ENCODE measurements at regions not wholly inside any gene's neighbourhood (a gene's known extent, or its start where the extent isn't known, plus 50 kb on each side); places are given as distances from the start of the nearest gene placed in this dataset.

GRCh38 chr12:46442738-46443137 lies 70.2 kb upstream of the SLC38A2 start:
- no peak for DNase-seq (ENCODE audit: low read depth)
- no peak overlapping the region for H3K4me3 ChIP-seq (ENCODE audit: low read length)
- TF ChIP-seq, protein P1, sequence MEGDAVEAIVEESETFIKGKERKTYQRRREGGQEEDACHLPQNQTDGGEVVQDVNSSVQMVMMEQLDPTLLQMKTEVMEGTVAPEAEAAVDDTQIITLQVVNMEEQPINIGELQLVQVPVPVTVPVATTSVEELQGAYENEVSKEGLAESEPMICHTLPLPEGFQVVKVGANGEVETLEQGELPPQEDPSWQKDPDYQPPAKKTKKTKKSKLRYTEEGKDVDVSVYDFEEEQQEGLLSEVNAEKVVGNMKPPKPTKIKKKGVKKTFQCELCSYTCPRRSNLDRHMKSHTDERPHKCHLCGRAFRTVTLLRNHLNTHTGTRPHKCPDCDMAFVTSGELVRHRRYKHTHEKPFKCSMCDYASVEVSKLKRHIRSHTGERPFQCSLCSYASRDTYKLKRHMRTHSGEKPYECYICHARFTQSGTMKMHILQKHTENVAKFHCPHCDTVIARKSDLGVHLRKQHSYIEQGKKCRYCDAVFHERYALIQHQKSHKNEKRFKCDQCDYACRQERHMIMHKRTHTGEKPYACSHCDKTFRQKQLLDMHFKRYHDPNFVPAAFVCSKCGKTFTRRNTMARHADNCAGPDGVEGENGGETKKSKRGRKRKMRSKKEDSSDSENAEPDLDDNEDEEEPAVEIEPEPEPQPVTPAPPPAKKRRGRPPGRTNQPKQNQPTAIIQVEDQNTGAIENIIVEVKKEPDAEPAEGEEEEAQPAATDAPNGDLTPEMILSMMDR (conservative IDR thresholded peaks at IDR 0.05; ENCODE audit: low read depth, low read length), result no peak

- no peak for DNase-seq (ENCODE audit: low read depth)
- TF ChIP-seq, protein P1 (conservative IDR thresholded peaks at IDR 0.05; ENCODE audit: low read depth, low read length), result no peak
- H3K4me3 ChIP-seq (ENCODE audit: low read length), result no peak overlapping the region
Observed at GRCh38 chr12:46442239-46442638, 69.7 kb upstream of the SLC38A2 start.

DNA sequence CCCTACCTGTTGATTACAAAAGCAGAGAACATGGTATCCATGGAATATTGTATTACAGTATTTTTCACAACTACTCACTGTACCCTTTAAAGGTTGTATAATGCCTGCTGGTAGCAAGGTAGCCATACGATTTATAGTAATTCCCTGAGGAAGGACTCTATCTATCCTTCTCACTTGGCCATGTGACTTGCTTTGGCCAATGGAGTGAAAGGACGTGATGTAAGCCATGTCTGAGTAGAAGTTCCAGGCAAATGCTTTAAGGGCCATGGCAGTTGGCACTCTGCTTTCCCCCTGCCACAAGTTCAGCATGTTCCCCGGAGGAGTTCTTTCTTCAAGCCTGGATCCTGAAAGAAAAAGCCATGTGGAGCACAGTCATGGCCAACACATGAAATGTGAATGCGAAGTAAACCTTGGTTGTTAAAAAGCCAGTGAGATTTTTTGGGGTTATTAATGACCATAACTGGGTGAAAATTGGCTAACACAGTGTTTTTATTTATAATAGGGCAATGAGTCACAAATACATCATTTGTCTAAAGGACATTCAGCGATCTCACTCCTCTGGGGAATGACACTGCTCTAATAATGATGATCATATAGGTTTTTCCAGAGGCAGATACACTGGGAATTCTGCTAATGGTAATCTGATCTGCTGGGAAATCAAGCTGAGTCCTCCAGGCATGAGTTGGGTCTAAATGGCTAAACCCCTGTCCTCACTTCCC lies 67.4 kb upstream of the SLC38A2 start:
- TF ChIP-seq, protein P1 (conservative IDR thresholded peaks at IDR 0.05; ENCODE audit: low read depth, low read length), result no peak
- DNase-seq (ENCODE audit: low read depth), result no peak
- no peak overlapping the region for H3K4me3 ChIP-seq (ENCODE audit: low read length)

DNA sequence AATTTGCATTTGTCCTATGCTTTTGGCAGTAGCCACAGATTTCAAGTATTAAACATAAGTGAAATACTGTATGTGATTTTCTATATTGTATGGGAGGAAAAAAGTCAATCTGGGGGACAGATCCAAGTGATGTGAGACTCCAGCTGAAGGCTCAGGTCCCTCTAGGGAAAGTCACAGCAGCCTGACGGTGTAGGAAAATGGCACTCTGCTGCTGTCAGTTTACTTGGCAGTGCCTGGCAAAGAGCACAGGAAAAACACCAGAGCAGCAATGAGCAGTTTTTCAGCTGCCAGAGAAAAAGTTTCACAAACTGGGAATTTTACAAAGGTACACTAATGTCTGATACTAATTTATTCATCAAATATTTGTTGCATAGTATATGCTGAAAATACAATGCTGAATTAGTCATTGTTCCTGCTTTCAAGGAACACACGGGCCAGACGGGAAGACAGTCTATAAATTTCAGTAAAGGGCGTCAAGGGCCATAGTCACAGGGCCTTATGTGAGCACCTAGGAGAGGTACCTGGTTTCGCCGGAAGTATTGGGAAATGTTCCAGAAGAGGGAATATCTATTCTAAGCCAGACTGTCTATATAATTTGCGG lies 66.2 kb upstream of the SLC38A2 start:
- TF ChIP-seq, protein P1 (conservative IDR thresholded peaks at IDR 0.05; ENCODE audit: low read depth, low read length), result no peak
- no peak for DNase-seq (ENCODE audit: low read depth)

GRCh38 chr12:46438256-46438655 lies 65.7 kb upstream of the SLC38A2 start:
- no peak for DNase-seq (ENCODE audit: low read depth)
- H3K4me3 ChIP-seq (ENCODE audit: low read length), result no peak overlapping the region
- TF ChIP-seq, protein P1 (conservative IDR thresholded peaks at IDR 0.05; ENCODE audit: low read depth, low read length), result no peak

More for the DNA sequence above, 66.2 kb upstream of the SLC38A2 start:
- H3K4me3 ChIP-seq (ENCODE audit: low read length), result no peak overlapping the region

- no peak overlapping the region for H3K4me3 ChIP-seq (ENCODE audit: low read length)
- no peak for DNase-seq (ENCODE audit: low read depth)
- TF ChIP-seq, protein P1 (conservative IDR thresholded peaks at IDR 0.05; ENCODE audit: low read depth, low read length), result no peak
Observed at GRCh38 chr12:46437469-46437868, 64.9 kb upstream of the SLC38A2 start.

DNA sequence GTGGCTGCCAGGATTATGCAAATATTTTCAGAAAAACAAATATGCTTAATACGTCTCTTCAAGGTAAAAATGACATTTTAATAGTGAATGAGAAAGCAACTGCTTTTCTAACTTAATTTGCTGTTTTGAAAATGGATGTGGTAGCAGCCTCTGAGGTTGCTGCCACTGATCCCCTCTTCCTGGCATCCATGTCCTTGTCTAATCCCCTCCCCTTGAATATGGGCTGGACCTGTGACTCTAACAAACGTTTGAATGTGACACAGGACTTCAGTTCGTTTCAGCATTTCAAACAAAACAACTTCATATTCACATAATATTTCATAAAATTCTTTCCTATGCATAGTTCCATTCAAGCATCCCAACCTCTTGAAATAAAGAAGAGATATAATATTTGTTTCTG lies 64.2 kb upstream of the SLC38A2 start:
- no peak for DNase-seq (ENCODE audit: low read depth)
- no peak overlapping the region for H3K4me3 ChIP-seq (ENCODE audit: low read length)
- TF ChIP-seq, protein P1 (conservative IDR thresholded peaks at IDR 0.05; ENCODE audit: low read depth, low read length), result no peak
